ENCODE measurements at regions not wholly inside any gene's neighbourhood (a gene's known extent, or its start where the extent isn't known, plus 50 kb on each side); places are given as distances from the start of the nearest gene placed in this dataset.

DNA sequence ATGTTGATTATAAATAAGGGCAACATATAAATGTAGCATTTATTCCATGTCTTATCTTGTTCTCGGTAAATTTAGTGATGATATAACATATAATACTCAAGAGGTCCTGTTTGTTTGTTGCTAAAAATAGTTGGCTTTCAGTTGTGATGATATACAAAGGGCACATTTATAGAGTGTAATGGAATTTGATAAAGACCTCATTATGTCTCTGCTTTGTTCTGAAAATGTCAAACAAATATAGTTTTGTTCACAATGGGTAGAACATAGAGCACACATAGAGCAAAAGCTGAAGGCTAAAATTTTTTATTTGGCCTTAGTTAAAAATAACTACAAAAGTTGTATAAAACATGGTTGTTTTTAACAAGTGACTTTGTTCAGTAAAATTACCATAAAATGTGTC is 477.1 kb upstream of the SMC2 start:
- H3K27ac ChIP-seq (ENCODE audit: low read depth, low read length) = no peak overlapping the region
- CTCF ChIA-PET = no interaction called here
- H4K20me1 ChIP-seq (ENCODE audit: insufficient read depth) = no peaks in the 10 kb centered on the region
- ATAC-seq (no peak), DNase-seq (ENCODE audit: low read depth, low spot score) (no peak)
- H2AFZ ChIP-seq (ENCODE audit: low read depth, low read length, poor library complexity, severe bottlenecking) = no peak overlapping the region
- H3K9ac ChIP-seq (ENCODE audit: low read length) = no peak overlapping the region
- POLR2A ChIA-PET = no interaction called here
- BruUV-seq (replicated peaks) = no TSS peak
- no peaks in the 10 kb centered on the region for H3K4me1 ChIP-seq (ENCODE audit: control insufficient read depth in 1 of 2, insufficient read depth in 2 of 2, low read length in 2 of 2)
- RAD21 ChIA-PET (ENCODE audit: low non-redundant PET in 1 of 2, low total read pairs in 2 of 2, uncharacterized antibody in 2 of 2, unreplicated experiment in 2 of 2) = no interaction called here
- H3K36me3 ChIP-seq (ENCODE audit: control insufficient read depth in 1 of 2, insufficient read depth in 2 of 2, low read length in 2 of 2) = no peaks in the 10 kb centered on the region
- intact Hi-C loops (cut with micrococcal nuclease) = no loop called here
- H3K79me2 ChIP-seq (ENCODE audit: insufficient read depth, low read length) = no peaks in the 10 kb centered on the region
- H3K9me3 ChIP-seq (ENCODE audit: control insufficient read depth in 1 of 2, insufficient read depth in 1 of 2, low read depth in 1 of 2, low read length in 2 of 2) = peaks cover 4 to 6% of the 10 kb centered on the region in 2 experiments; a peak in 2 of 4 replicates
- H3K4me3 ChIP-seq (replicated peaks in 1 of 2; ENCODE audit: low read depth in 1 of 2, low read length in 2 of 2) = no peak overlapping the region
- H3K27me3 ChIP-seq (ENCODE audit: insufficient read depth, low read length) = no peaks in the 10 kb centered on the region
- no peaks in the 10 kb centered on the region for H3K9me2 ChIP-seq (ENCODE audit: insufficient read depth)
- no peak overlapping the region for H3K4me2 ChIP-seq (ENCODE audit: low read length)
- TF ChIP-seq ZFX (IDR thresholded peaks at IDR 0.05) (no peak), ELF1 (IDR thresholded peaks at IDR 0.05; ENCODE audit: borderline replicate concordance, low read depth) (no peak), SP1 (IDR thresholded peaks at IDR 0.05; ENCODE audit: low read depth) (no peak), CEBPB (IDR thresholded peaks at IDR 0.05; ENCODE audit: low read depth) (no peak), CBX3 (IDR thresholded peaks at IDR 0.05; ENCODE audit: low read depth) (no peak)

DNA sequence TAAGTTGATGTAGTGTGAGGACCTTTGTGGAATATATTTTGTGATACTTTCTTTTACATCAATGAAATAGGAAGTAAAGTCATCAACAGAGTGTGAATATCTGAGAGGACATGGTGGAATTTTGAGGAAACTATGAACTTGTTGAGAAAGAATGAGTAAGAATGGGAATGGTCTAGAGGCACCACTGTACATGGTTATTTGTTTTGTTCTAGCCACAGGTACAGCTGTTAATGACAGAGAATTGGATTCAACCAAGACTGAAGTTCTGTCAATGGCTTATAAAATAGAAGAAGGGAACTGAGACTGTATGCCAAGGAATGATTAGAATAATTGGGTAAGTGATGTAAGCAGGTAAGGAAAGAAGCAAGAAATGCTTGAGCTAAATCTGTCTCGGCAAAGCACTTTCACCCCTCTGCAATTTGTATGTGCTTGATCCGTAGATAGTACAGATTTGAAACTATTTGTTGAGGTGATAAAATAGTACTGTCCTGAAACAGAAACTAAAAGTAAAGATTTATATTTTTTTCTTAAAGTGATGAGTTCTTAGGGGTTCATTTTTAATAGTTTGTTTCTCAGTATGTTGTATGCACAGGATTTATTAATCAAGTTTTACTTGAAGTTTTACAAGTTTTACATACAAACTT is 468.8 kb upstream of the SMC2 start:
- no peaks in the 10 kb centered on the region; the same call in 1 of the 2 replicates for H3K79me2 ChIP-seq (ENCODE audit: insufficient read depth, low read length)
- peaks cover 8 to 29% of the 10 kb centered on the region in 2 experiments; a peak in 2 of 4 replicates for H3K9me3 ChIP-seq (ENCODE audit: control insufficient read depth in 1 of 2, insufficient read depth in 1 of 2, low read depth in 1 of 2, low read length in 2 of 2)
- no peaks in the 10 kb centered on the region for H3K9me2 ChIP-seq (ENCODE audit: insufficient read depth)
- no peak overlapping the region for H3K9ac ChIP-seq (ENCODE audit: low read length)
- H3K4me3 ChIP-seq (replicated peaks in 1 of 2; ENCODE audit: low read depth in 1 of 2, low read length in 2 of 2) = no peak overlapping the region
- H4K20me1 ChIP-seq (ENCODE audit: insufficient read depth) = no peaks in the 10 kb centered on the region
- CTCF ChIA-PET = no interaction called here
- H3K4me2 ChIP-seq (ENCODE audit: low read length) = no peak overlapping the region
- intact Hi-C loops (cut with micrococcal nuclease) = no loop called here
- ATAC-seq (no peak), DNase-seq (ENCODE audit: low read depth, low spot score) (no peak)
- RAD21 ChIA-PET (ENCODE audit: low non-redundant PET in 1 of 2, low total read pairs in 2 of 2, uncharacterized antibody in 2 of 2, unreplicated experiment in 2 of 2) = no interaction called here
- H3K27me3 ChIP-seq (ENCODE audit: insufficient read depth, low read length) = no peaks in the 10 kb centered on the region
- POLR2A ChIA-PET = no interaction called here
- H3K27ac ChIP-seq (ENCODE audit: low read depth, low read length) = no peak overlapping the region
- no peaks in the 10 kb centered on the region for H3K4me1 ChIP-seq (ENCODE audit: control insufficient read depth in 1 of 2, insufficient read depth in 2 of 2, low read length in 2 of 2)
- no peak overlapping the region for H2AFZ ChIP-seq (ENCODE audit: low read depth, low read length, poor library complexity, severe bottlenecking)
- no peaks in the 10 kb centered on the region for H3K36me3 ChIP-seq (ENCODE audit: control insufficient read depth in 1 of 2, insufficient read depth in 2 of 2, low read length in 2 of 2)
- no TSS peak for BruUV-seq (replicated peaks)
- TF ChIP-seq CEBPB (IDR thresholded peaks at IDR 0.05; ENCODE audit: low read depth) (no peak), POLR2A (IDR thresholded peaks at IDR 0.05; ENCODE audit: borderline replicate concordance, extremely low read depth, insufficient read depth, insufficient read length) (no peak), FOSL1 (IDR thresholded peaks at IDR 0.05; ENCODE audit: low read depth) (no peak), ELF1 (IDR thresholded peaks at IDR 0.05; ENCODE audit: borderline replicate concordance, low read depth) (no peak), TCF7L2 (IDR thresholded peaks at IDR 0.05; ENCODE audit: borderline replicate concordance, extremely low read depth, insufficient read depth, insufficient read length) (no peak), YY1 (IDR thresholded peaks at IDR 0.05; ENCODE audit: extremely low read depth, insufficient replicate concordance, low read depth, low read length) (no peak), JUND (IDR thresholded peaks at IDR 0.05) (no peak), CBX3 (IDR thresholded peaks at IDR 0.05; ENCODE audit: low read depth) (no peak), EZH2 (IDR thresholded peaks at IDR 0.05) (no peak), ZNF274 (IDR thresholded peaks at IDR 0.05; ENCODE audit: low read depth, low read length) (no peak), EZH2phosphoT487 (IDR thresholded peaks at IDR 0.05; ENCODE audit: borderline replicate concordance) (no peak), EGR1 (IDR thresholded peaks at IDR 0.05; ENCODE audit: low read depth) (no peak), SRF (IDR thresholded peaks at IDR 0.05; ENCODE audit: low read depth) (no peak), ZFX (IDR thresholded peaks at IDR 0.05) (no peak)
- TF ChIP-seq, protein P1, sequence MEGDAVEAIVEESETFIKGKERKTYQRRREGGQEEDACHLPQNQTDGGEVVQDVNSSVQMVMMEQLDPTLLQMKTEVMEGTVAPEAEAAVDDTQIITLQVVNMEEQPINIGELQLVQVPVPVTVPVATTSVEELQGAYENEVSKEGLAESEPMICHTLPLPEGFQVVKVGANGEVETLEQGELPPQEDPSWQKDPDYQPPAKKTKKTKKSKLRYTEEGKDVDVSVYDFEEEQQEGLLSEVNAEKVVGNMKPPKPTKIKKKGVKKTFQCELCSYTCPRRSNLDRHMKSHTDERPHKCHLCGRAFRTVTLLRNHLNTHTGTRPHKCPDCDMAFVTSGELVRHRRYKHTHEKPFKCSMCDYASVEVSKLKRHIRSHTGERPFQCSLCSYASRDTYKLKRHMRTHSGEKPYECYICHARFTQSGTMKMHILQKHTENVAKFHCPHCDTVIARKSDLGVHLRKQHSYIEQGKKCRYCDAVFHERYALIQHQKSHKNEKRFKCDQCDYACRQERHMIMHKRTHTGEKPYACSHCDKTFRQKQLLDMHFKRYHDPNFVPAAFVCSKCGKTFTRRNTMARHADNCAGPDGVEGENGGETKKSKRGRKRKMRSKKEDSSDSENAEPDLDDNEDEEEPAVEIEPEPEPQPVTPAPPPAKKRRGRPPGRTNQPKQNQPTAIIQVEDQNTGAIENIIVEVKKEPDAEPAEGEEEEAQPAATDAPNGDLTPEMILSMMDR (IDR thresholded peaks at IDR 0.05 in 2 of 3, conservative IDR thresholded peaks at IDR 0.05 in 1 of 3; ENCODE audit: borderline replicate concordance in 1 of 3, insufficient read depth in 1 of 3, low read depth in 2 of 3, low read length in 2 of 3) = no peak
- TF ChIP-seq, protein P2, sequence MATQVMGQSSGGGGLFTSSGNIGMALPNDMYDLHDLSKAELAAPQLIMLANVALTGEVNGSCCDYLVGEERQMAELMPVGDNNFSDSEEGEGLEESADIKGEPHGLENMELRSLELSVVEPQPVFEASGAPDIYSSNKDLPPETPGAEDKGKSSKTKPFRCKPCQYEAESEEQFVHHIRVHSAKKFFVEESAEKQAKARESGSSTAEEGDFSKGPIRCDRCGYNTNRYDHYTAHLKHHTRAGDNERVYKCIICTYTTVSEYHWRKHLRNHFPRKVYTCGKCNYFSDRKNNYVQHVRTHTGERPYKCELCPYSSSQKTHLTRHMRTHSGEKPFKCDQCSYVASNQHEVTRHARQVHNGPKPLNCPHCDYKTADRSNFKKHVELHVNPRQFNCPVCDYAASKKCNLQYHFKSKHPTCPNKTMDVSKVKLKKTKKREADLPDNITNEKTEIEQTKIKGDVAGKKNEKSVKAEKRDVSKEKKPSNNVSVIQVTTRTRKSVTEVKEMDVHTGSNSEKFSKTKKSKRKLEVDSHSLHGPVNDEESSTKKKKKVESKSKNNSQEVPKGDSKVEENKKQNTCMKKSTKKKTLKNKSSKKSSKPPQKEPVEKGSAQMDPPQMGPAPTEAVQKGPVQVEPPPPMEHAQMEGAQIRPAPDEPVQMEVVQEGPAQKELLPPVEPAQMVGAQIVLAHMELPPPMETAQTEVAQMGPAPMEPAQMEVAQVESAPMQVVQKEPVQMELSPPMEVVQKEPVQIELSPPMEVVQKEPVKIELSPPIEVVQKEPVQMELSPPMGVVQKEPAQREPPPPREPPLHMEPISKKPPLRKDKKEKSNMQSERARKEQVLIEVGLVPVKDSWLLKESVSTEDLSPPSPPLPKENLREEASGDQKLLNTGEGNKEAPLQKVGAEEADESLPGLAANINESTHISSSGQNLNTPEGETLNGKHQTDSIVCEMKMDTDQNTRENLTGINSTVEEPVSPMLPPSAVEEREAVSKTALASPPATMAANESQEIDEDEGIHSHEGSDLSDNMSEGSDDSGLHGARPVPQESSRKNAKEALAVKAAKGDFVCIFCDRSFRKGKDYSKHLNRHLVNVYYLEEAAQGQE (IDR thresholded peaks at IDR 0.05; ENCODE audit: low read depth) = no peak
